HUDEP-2 (cell line): ENCODE measurements at regions not wholly inside any gene's neighbourhood (a gene's known extent, or its start where the extent isn't known, plus 50 kb on each side); places are given as distances from the start of the nearest gene placed in this dataset.

Experiments used
- DNase-seq, 76 experiments: peaks; one replicate each; lab custom pipeline; 2025; ENCODE audit not compliant: unreplicated experiment in 76 of 76; lab: John Stamatoyannopoulos, UW

- DNase-seq, result no peak
Measured at GRCh38 chr4:89556601-89557305, 249.2 kb upstream of the GPRIN3 start.

GRCh38 chr4:89551191-89551590 lies 243.6 kb upstream of the GPRIN3 start:
- no peak for DNase-seq

DNA sequence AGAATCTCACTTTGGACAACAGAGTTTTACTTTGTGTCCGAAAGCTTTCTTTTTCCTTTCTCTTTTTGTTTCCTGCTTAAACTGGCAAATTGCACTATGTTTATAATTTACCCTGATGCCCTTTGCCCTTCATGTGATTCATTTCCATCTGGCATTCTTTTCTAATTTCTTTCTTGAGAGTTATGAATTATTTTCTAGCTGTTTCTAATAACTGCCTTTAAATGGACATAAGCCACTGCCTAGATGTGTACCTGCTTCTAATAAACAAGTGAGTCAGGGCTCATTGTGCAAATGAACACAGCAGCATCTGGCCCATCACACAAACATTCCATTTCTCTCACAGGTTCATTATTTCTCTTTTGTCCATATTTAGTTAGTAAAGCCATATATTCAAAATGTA lies 242.3 kb upstream of the GPRIN3 start:
- no peak for DNase-seq

DNA sequence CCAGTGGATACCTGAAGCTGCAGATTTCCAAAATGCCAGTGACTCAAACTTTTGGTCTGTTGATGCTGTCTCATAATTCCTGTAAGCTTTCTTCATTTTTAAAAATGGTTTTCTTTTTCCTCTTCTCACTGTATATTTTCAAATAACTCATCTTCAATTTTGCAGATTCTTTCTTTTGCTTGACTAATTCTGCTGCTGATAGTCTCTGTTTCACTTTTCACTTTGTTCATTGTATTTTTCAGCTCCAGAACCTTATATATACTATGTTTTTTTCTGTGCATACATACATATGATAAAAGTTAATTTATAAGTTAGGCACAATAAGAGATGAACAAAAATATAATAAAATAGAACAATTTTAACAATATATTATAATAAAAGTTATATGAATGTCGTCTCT lies 237.7 kb upstream of the GPRIN3 start:
- no peak for DNase-seq

- no peak for DNase-seq
Measured at GRCh38 chr4:89541998-89542397, 234.4 kb upstream of the GPRIN3 start.

- no peak for DNase-seq
Measured at GRCh38 chr4:89539797-89540711, 232.5 kb upstream of the GPRIN3 start.

DNA sequence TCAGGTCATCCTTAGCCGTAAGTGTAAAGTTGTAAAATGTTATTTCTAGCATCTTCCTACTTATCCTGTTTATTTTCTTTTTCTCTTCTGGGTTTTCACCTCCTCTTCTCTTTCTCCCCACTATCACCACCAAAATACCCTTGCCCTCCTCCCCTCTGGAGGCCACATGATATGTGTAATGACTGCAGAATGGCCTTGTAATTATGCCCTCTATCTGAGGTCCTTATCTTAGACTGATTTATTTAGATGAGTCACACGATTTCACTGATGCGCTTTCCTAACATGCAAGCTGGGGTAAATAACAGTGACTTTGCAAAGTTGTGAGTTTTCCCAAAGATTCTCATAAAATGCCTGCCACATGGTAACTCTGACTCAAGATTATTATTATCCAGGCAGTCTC lies 231.8 kb upstream of the GPRIN3 start:
- DNase-seq, result no peak

DNA sequence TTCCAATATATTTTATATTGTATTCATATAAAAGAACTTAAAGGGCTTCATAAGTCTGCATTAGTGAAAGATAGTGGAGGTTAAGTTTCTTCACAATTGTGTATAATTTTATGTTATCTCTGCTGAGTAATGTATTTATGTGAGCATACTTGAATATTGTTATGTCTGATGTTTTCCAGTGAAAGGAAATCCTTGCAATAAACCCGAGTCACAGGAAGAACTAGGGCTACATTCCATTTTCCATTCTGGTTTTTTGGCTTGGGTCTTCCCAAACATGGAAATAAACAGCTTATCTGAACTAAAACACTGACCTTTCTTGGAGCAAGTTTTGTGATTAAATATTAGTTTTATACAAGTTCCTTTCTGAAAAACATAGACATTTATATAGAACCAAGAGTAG lies 231.3 kb upstream of the GPRIN3 start:
- no peak for DNase-seq

DNA sequence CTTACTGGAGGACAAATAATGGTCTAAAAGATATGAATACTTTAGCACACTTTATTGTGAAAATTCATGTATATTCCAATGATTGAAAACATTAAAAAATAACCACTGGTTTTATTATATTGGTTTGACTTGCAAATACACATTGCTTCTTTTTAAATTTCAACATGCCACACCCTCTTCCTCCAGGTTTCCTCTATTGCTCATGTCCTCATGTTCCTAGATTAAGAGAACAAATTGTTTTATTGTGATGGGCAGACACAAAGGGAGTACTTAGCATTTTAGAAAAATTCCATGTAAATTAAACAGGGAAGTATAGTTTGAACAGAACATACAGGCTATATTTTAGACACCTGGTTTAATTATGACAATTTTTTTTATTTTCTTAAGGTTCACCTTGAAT lies 230.6 kb upstream of the GPRIN3 start:
- no peak for DNase-seq

- no peak for DNase-seq
Measured at GRCh38 chr4:89537281-89537680, 229.7 kb upstream of the GPRIN3 start.

GRCh38 chr4:89535251-89535650 lies 227.7 kb upstream of the GPRIN3 start:
- no peak for DNase-seq

DNA sequence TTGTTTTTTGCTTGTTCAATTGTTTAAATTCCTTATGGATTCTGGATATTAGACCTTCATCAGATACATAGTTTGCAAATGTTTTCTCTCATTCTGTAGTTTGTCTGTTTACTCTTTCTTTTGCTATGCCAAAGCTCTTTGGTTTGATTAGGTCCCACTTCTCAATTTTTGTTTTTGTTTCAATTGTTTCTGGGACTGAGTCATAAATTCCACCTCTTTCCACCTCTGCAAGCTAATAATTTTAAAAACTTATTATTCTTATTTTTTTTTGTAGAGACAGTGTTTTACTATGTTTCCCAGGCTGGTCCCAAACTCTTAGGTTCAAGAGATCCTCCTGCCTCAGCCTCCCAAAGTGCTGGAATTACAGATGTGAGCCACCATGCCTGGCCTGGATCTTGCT lies 226.8 kb upstream of the GPRIN3 start:
- DNase-seq, result no peak

GRCh38 chr4:89531932-89532640 lies 224.5 kb upstream of the GPRIN3 start:
- DNase-seq, result no peak

DNA sequence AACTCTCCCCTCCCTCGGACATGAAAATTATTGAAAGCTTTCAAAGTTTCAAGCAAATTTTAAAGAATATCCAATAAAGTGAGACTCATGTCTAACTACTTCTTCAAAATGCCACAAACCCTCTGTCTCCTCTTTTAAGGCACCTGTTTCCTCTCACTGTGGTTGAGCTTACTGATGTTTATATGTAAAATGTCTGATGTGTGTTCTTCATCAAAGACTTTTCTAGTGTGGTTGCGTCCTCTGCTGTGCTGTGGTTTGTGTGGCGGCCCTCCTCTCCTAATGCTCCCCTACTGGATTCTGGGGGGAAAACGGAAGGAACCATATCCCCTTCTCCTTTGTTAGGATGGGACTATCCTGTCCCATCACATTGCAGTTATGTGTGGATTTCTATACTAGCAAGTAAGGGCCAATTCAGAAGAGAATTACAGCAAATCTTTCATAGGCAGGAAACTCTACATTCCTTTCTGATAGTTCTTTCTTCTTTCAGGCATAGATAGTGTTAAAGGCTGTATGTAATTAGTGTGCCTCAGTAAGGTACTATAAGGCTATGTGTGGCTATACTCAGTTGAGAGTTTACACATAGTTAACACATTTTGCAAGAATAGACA lies 221.0 kb upstream of the GPRIN3 start:
- DNase-seq, result no peak

DNA sequence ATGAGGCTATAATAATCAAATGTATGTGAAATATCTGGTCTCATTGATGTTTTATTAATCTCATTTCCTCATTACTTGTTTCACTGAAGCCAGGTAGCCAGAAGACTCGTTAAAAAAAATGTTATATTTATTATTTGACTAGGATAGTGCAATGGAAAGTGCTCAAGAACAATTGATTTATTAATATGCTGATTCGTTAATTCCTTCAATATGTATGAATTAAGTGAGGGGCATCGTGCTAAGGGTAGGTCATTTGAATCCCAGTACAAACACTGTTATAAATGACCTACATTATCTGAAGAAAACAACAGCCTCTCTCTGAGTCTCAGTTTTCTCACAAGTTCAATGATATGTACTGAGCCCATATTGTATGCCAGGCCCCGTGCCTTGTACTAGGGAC lies 214.2 kb upstream of the GPRIN3 start:
- DNase-seq, result no peak

DNA sequence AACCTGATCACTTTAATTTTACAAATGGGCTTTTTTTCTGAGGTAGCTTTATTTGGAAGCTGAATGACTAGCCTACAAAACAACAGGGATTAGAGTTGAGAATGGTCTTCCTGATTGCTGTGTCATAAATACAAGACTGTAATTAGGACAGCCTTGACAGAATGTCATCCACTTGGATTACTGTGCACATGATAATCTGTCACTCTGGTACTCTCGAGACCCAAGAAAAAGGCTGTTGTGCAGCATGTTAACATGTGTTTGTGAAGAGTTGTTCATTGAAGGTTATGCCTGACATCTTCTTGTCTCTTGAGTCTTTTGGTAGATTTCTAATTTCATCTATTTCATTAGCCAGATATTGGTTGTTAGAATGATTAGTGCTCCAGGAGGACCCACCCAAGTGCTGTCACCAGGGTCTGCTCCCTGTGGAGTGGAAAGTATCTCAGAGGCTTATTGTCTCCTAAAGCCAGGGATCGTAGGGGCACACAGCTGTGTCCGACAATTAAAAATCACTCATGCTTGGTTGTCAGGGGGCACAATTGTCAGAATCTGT lies 212.2 kb upstream of the GPRIN3 start:
- DNase-seq, result no peak

- no peak for DNase-seq
Measured at GRCh38 chr4:89518259-89518658, 210.7 kb upstream of the GPRIN3 start.

- no peak for DNase-seq
Measured at GRCh38 chr4:89514811-89515210, 207.2 kb upstream of the GPRIN3 start.

- DNase-seq, result no peak
Measured at GRCh38 chr4:89511776-89512175, 204.2 kb upstream of the GPRIN3 start.

GRCh38 chr4:89509708-89510281 lies 202.2 kb upstream of the GPRIN3 start:
- DNase-seq, result no peak
